ENCODE measurements at regions not wholly inside any gene's neighbourhood (a gene's known extent, or its start where the extent isn't known, plus 50 kb on each side); places are given as distances from the start of the nearest gene placed in this dataset.
"Not testable (repeated sequence)": the region's sequence is repeated elsewhere in the genome, so short reads cannot be mapped to it uniquely, and the experiment has no call there.

- DNase-seq: no peak
Measured at GRCh38 chr12:24359418-24359817, 409.9 kb upstream of the SOX5 start.

GRCh38 chr12:24356240-24356804 lies 406.9 kb upstream of the SOX5 start:
- DNase-seq: no peak

GRCh38 chr12:24352363-24352762 lies 402.9 kb upstream of the SOX5 start:
- no peak for DNase-seq

- DNase-seq: no peak
Measured at GRCh38 chr12:24349051-24349799, 399.8 kb upstream of the SOX5 start.

GRCh38 chr12:24348180-24348579 lies 398.7 kb upstream of the SOX5 start:
- DNase-seq: not testable (repeated sequence)

GRCh38 chr12:24328261-24328660 lies 378.8 kb upstream of the SOX5 start:
- DNase-seq: no peak

GRCh38 chr12:24325331-24325730 lies 375.9 kb upstream of the SOX5 start:
- no peak for DNase-seq

- DNase-seq: no peak
Measured at GRCh38 chr12:24307716-24308335, 358.4 kb upstream of the SOX5 start.

- no peak for DNase-seq
Measured at GRCh38 chr12:24307153-24307552, 357.7 kb upstream of the SOX5 start.

- DNase-seq: no peak
Measured at GRCh38 chr12:24306001-24306400, 356.5 kb upstream of the SOX5 start.

- no peak for DNase-seq
Measured at GRCh38 chr12:24304285-24304684, 354.8 kb upstream of the SOX5 start.

GRCh38 chr12:24302708-24303107 lies 353.2 kb upstream of the SOX5 start:
- no peak for DNase-seq

- no peak for DNase-seq
Measured at GRCh38 chr12:24297516-24297915, 348.0 kb upstream of the SOX5 start.

GRCh38 chr12:24293549-24293948 lies 344.1 kb upstream of the SOX5 start:
- DNase-seq: no peak

- DNase-seq: no peak
Measured at GRCh38 chr12:24287963-24288362, 338.5 kb upstream of the SOX5 start.

- DNase-seq: no peak
Measured at GRCh38 chr12:24285448-24285847, 336.0 kb upstream of the SOX5 start.

GRCh38 chr12:24281341-24281740 lies 331.9 kb upstream of the SOX5 start:
- DNase-seq: no peak

- no peak for DNase-seq
Measured at GRCh38 chr12:24280056-24280842, 330.8 kb upstream of the SOX5 start.

- DNase-seq: no peak
Measured at GRCh38 chr12:24278832-24279231, 329.4 kb upstream of the SOX5 start.

- DNase-seq: no peak
Measured at GRCh38 chr12:24270965-24271364, 321.5 kb upstream of the SOX5 start.

- no peak for DNase-seq
Measured at GRCh38 chr12:24270464-24270863, 321.0 kb upstream of the SOX5 start.

- no peak for DNase-seq
Measured at GRCh38 chr12:24268663-24269186, 319.3 kb upstream of the SOX5 start.

GRCh38 chr12:24266982-24267381 lies 317.5 kb upstream of the SOX5 start:
- no peak for DNase-seq
